HG03521 (cell line): ENCODE measurements at regions not wholly inside any gene's neighbourhood (a gene's known extent, or its start where the extent isn't known, plus 50 kb on each side); places are given as distances from the start of the nearest gene placed in this dataset.

Experiments
- ATAC-seq: cut with Tn5 transposase; IDR thresholded peaks from one replicate; pipeline ENCODE4 v1.9.1; 2021; ENCODE audit warnings: mild to moderate bottlenecking, moderate library complexity; ENCODE audit not compliant: unreplicated experiment

- ATAC-seq, result no peak
Measured at GRCh38 chr1:81700728-81701470, 99.8 kb upstream of the ADGRL2 start.

GRCh38 chr1:81699234-81699633 is 101.5 kb upstream of the ADGRL2 start:
- no peak for ATAC-seq

GRCh38 chr1:81695741-81696140 is 105.0 kb upstream of the ADGRL2 start:
- ATAC-seq, result no peak

GRCh38 chr1:81693316-81693715 is 107.4 kb upstream of the ADGRL2 start:
- no peak for ATAC-seq

GRCh38 chr1:81690676-81691453 is 109.9 kb upstream of the ADGRL2 start:
- no peak for ATAC-seq

- ATAC-seq, result no peak
Measured at GRCh38 chr1:81689531-81689941, 111.2 kb upstream of the ADGRL2 start.

- ATAC-seq, result no peak
Measured at GRCh38 chr1:81682490-81682889, 118.2 kb upstream of the ADGRL2 start.

GRCh38 chr1:81681601-81682266 is 119.0 kb upstream of the ADGRL2 start:
- ATAC-seq, result no peak

- ATAC-seq, result no peak
Measured at GRCh38 chr1:81681114-81681513, 119.6 kb upstream of the ADGRL2 start.

GRCh38 chr1:81679942-81680341 is 120.8 kb upstream of the ADGRL2 start:
- no peak for ATAC-seq

GRCh38 chr1:81678779-81679178 is 122.0 kb upstream of the ADGRL2 start:
- ATAC-seq, result no peak

- ATAC-seq, result no peak
Measured at GRCh38 chr1:81672766-81673165, 128.0 kb upstream of the ADGRL2 start.

GRCh38 chr1:81671038-81671437 is 129.7 kb upstream of the ADGRL2 start:
- no peak for ATAC-seq

- ATAC-seq, result no peak
Measured at GRCh38 chr1:81670286-81670685, 130.4 kb upstream of the ADGRL2 start.

- ATAC-seq, result no peak
Measured at GRCh38 chr1:81666586-81666985, 134.1 kb upstream of the ADGRL2 start.

GRCh38 chr1:81664341-81664740 is 136.4 kb upstream of the ADGRL2 start:
- ATAC-seq, result no peak

GRCh38 chr1:81662913-81663526 is 137.7 kb upstream of the ADGRL2 start:
- no peak for ATAC-seq

GRCh38 chr1:81660286-81660685 is 140.4 kb upstream of the ADGRL2 start:
- no peak for ATAC-seq

GRCh38 chr1:81654657-81655056 is 146.1 kb upstream of the ADGRL2 start:
- ATAC-seq, result no peak

GRCh38 chr1:81654147-81654546 is 146.6 kb upstream of the ADGRL2 start:
- no peak for ATAC-seq

GRCh38 chr1:81650776-81651175 is 150.0 kb upstream of the ADGRL2 start:
- no peak for ATAC-seq
